NCI-H2081 treated with DMSO at 0.1 percent for 48 hours (cell line): ENCODE measurements at regions not wholly inside any gene's neighbourhood (a gene's known extent, or its start where the extent isn't known, plus 50 kb on each side); places are given as distances from the start of the nearest gene placed in this dataset.
"Not testable (repeated sequence)": the region's sequence is repeated elsewhere in the genome, so short reads cannot be mapped to it uniquely, and the experiment has no call there.

ENCODE experiments used
- DNase-seq: peaks from one replicate; lab custom pipeline; 2025; lab: John Stamatoyannopoulos, UW

DNA sequence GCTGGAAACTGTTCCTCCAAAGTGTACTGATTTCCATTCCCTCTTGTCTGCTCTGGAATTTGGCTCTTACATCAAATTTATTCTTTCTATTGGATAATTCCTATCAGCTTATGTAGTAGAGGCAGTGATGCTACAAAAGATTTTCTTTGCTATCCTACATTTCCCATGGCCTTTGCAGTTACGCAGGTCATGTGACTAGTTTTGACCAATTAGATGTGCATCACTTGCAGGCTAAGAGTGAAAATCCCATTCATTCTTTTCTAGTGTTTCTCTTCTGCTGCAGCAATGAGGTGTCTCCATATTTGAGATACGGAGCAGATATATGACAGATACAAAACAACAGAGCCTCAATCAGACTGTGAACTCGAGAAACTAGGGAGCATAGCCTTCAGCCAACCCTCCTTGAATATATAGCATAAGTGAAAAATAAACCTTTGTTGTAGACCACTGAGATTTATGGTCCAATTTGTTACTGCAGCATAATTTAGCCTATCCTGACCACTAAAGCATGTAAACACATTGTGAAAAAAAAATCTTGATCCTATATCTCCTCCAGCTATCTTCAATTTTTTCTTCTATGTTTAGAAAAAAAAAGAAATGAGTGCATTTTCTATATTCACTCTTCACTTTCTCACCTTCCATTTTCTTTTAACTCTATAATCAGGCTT is 102.0 kb downstream of the HNMT start:
- DNase-seq = no peak

DNA sequence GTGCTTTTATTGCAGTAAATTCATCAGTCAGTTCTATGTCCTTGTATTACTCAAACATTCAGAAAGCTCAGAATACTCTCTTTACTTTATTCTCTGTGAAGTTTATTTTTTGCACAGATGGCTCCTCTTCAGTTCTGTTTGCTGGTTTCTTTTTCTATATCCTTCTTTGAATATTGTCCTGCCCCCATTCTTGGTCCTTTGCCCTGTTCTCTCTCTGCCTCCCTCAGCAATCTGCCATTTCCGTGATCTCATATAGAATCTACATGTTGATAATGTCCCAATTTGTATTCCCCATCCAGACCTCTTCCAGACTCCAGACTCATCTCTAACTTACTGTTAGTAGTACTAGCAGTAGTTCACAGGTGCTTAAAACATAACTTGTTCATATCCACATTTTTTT is 102.6 kb downstream of the HNMT start:
- DNase-seq = no peak

DNA sequence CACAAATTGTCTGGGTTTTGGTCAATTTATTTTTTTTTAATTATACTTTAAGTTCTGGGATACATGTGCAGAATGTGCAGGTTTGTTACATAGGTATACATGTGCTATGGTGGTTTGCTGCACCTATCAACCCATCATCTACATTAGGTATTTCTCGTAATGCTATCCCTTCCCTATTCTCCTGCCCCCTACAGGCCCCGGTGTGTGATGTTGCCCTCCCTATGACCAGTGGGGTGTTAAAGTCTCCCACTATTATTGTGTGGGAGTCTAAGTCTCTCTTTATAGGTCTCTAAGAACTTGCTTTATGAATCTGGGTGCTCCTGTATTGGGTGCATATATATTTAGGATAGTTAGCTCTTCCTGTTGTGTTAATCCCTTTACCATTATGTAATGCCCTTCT is 104.4 kb downstream of the HNMT start:
- DNase-seq = not testable (repeated sequence)

DNA sequence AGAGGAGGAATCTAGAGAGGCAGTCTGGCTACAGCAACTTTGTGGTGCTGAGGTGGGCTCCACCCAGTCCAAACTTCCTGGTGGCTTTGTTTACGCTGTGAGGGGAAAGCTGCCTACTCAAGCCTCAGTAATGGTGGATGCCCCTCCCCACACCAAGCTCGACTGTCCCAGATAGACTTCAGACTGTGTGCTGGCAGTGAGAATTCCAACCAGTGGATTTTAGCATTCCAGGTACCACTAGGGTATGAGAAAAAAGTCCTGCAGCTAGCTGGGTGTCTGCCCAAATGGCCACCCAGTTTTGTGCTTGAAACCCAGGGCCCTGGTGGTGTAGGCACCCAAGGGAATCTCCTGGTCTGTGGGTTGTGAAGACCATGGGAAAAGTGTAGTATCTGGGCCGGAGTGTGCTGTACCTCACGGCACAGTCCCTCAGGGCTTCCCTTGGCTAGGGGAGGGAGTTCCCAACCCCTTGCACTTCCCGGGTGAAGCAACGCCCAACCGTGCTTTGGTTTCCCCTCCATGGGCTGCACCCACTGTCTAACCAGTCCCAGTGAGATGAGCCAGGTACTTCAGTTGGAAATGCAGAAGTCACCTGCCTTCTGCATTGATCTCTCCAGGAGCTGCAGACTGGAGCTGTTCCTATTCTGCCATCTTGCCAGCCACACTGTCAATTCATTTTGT is 106.9 kb downstream of the HNMT start:
- DNase-seq = not testable (repeated sequence)

DNA sequence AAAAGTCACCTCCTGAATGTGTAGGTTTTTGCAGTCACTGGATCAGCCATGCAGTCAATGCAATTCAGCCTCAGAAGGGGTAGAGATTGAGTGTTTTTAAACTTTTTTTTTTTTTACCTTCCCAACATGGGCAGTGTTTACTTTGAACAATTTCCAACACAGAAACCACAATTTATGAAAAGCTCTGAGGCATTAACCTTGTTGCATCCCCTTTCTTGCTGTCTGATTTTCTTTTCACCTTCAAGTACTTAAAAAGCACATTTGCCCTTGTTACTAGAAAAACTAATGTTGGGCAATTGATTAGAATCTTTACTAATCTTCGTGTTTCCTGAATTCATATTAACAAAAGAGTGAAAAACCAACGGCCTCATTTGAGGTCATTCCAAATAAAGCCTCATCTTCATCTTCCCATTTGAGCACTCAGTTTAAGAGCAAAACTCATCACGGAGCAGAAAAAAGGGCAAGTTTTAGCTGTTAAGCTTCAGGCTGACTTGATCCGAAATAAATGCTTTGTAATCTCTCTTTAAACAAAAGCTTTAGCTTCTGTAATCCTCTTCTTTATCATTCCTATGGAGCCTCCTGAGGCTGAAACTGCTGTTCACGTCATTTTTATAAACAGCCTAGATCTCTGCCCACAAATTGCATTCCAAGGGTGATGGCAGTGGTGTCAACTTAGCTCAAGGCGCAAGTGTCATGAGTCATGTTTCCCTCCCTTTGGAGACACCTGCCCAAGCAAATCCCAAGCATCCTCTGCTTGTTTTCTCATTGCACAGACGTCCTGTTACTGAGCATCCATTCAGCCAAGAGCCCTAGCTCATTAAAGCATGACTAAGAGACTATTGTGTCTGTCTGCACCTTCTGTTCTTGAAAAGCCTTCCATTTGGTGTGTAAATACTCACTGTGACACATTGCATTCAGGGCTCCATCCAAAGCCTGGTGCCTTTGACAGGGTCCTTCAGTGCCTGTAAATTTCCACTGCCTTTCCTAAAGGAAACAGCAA is 107.7 kb downstream of the HNMT start:
- no peak for DNase-seq

DNA sequence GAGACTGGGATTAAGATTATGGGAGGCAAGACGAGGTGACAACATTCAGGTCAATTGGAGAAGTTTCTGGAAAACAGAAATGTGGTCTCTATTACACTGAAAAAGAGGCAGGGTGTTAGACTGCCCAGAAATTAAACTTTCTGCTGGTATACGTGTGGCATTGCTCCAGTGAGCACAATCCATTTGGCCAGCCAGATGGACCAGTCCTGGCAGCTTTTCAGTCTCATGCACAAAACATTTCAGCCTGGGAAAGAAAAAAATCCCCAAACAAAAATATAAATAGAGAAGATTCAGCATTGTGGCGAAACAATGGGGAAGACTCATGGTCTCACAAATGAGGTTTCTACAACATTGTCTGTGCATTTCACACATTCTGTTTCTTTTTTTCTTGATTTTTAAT is 113.9 kb downstream of the HNMT start:
- DNase-seq = no peak

DNA sequence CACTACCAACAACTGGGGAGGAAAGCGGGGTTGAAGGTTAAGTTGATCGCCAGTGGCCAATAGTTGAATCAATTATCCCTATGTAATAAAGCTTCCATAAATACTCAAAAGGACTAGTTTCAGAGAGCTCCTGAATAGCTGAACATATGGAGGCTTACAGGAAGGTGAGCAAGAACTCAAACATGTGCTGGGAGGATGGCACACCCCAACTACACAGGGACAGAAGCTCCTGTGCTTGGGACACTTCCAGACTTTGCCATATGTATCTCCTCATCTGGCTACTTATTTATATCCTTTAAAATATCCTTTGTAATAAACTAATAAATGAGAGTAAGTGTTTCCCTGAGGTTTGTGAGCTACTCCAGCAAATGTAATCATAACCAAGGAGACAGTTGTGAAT is 115.7 kb downstream of the HNMT start:
- DNase-seq = no peak

DNA sequence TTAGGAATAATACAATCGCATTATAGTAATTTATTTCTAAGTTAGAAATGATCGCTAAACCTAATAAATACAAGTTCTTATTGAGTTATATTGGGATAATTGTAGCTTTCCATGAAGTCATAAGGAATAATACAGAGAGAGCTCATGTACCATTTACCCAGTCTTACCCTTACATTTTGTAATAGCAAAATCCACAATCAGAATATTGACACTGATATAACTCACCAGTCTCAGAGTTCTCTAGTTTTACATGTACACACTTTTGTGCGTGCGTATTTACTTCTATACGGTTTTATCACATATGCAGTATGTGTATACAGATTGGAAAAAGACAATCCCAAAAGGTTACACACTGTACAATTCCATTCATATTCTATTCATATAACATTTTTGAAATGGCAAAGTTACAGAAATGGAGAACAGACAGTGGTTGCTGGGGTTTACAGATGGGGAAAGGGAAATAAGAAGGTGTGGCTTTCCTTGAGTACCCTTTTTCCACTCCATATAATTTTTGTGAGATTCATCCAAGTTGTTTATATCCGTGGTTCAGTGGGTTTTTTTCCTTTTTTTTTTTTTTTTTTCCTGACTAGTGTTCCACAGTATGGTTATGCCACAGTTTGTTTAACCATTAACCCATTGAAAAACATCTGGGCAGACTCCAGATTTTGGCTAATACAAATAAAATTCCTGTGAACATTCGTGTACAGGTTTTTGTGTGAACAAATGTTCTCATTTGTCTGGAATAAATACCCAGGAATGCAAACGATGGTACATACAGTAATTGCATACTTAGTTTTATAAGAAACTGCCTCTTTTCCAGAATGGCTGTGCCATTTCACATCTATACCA is 117.2 kb downstream of the HNMT start:
- DNase-seq = no peak

DNA sequence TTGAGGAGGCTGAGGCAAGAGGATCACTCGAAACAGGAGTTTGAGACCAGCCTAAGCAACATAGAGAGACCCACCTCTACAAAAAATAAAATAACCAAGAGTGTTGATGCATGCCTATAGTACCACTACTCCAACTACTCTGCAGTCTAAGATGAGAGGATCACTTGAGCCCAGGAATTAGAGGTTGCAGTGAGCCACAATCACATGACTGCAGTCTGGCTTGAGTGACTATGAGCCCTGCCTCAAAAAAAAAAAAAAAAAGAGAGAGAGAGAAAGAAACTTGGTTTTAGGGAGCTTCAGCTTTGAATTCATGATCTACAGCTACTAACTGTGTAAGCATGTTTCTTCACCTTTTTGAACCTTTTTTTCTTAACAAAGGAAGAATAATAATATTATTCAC is 119.9 kb downstream of the HNMT start:
- DNase-seq = no peak

DNA sequence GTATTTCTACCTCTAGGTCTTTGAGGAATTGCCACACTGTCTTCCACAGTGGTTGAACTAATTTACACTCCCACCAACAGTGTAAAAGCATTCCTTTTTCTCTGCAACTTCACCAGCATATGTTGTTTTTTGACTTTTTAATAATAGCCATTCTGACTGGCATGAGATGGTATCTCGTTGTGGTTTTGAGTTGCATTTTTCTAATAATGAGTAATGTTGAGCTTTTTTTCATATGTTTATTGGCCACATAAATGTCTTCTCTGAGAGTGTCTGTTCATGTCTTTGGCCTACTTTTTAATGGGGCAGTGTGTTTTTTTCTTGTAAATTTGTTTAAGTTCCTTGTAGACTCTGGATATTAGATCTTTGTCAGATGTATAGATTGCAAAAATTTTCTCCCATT is 121.2 kb downstream of the HNMT start:
- DNase-seq = not testable (repeated sequence)

DNA sequence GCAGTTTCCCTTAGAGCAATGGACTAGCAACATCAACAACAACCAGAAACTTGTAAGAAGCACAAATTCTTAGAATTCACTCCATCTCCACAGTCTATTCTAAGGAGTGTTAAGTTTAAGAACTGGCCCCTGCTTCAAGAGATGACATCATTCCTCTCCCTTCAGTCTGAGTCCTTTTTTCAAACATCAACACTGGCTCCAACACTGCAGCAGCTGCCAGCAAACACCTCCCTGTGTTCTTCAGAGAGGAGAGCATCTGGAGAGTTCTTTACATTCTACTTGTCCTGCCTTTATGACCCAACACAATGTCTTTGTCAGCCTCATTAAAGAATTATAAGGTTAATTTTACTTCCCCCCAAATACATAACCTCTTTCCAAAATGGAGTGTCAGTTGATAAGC is 122.3 kb downstream of the HNMT start:
- DNase-seq = no peak

DNA sequence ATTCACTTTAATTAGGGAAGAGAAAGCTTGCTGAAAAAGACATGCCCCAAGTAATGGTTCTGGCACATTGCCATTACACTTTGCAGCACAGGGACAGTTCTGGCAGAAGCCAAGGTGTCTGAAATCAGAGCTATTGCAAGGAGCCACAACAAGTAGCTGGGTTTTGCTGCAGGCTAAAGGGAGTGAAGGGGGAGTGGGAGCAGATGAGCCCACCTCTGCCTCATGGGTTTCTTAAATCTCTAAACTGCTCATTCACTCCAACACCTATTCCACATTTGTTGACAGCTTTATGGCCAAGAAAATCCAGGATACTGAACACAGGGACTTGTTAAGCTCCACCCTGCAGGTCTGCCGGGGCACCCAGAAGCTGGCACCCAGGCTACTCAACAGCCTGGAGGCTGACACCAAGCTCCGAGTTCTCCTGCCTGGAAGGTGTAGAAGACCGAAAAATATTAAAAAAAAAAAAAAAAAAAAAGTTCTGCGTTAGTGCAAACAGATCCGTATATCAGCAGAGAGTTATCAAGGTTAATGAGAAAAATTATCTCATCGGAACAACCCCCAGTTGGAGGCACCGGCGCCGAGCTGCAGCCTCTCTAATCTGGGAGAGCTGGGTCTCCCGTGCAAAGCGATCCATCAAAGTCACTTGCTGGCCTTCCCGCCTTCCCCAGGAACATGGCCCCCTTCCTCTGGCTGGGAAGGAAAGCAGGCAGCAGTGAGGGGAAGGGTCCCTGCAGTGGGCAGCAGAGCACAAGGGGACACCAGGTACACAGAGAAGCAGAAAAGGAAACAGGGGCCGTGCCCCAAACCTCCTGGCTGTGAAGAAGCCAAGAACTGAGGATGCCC is 123.7 kb downstream of the HNMT start:
- no peak for DNase-seq

DNA sequence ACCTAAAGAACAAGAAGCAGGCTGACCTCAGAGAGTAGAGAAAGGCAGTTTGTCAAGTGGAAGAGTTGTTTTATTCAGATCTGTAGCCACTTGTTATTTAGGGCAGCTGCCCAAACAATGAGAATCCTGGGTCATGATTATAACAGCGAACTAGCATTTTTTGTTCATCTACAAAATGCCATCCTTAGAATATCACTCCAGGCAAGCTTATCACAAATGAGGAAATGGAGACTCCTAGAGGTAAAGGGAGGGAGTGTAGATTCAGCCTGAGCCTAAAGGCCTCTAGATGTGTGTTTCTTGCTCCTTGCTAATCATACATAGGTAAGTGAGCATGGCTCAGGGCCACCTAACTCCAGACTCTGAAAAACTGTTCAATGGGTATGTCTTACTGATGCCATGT is 126.1 kb downstream of the HNMT start:
- DNase-seq = no peak

DNA sequence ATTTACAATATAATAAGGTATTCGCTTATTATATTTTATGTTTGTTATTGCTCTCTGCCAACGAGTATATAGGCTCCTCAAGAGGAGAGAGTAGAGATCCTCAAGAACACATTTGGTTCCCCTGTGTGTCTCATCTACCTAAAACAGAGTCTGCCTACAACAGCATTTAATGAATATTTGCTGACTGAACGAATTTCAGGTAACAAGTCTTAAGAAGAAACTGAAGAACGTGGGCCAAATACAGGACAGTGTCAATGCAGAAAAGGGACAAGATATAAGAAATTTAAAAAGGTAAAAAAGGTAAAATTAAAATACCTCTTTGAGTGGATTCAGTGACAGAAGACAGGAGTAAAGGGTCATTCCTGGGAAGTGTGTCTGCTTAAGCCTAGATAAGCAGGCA is 129.2 kb downstream of the HNMT start:
- no peak for DNase-seq

DNA sequence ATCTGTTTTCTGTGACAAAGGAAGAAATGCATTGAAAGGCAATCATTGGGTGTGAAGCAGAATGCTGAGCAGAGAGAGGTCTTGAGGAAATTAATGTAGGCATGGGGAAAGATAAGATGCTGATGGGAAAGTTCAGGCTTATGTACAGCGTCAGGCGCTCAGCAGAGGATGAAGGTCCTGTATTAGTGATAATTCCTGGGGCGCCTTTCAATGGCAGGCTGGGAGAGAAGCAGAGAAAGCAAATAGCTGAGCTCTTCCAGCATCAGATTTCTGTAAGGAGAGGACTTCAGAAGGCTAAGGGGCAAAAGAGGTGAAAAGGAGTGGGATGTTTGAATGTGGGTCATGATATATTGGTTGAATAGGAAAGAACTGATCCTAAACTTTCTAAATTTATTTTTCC is 129.8 kb downstream of the HNMT start:
- no peak for DNase-seq

DNA sequence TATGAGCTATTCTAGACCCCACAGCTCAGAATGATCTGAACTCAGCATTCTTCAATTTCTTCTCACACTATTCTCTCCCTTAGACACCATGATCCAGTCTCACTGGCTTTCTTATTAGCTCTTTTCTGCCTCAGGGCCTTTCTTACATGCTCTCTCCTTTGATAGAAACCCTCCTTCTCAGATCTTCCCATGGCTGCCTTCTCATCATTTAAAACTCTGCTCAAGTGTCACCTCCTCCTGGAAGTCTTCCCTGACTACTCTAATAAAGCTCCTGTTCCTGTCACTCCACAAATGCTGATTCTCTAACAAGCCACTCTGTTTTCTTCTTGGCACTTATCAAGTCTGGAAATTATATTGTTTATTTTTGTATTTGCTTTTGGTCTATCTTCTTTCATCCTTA is 131.1 kb downstream of the HNMT start:
- no peak for DNase-seq

DNA sequence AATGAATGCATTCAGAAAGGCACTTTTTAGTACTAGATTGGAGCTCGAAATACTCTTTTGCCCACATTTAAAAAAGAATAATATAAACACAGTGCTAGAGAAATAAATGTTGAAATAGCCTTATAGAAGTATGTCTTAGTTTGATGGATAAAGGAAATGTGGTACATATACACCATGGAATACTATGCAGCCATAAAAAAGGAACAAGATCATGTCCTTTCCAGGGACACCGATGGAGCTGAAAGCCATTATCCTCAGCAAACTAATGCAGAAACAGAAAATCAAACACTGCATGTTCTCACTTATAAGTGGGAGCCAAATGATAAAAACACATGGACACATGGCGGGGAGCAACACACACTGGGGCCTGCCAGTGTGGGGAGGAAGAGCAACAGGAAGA is 135.0 kb downstream of the HNMT start:
- not testable (repeated sequence) for DNase-seq

DNA sequence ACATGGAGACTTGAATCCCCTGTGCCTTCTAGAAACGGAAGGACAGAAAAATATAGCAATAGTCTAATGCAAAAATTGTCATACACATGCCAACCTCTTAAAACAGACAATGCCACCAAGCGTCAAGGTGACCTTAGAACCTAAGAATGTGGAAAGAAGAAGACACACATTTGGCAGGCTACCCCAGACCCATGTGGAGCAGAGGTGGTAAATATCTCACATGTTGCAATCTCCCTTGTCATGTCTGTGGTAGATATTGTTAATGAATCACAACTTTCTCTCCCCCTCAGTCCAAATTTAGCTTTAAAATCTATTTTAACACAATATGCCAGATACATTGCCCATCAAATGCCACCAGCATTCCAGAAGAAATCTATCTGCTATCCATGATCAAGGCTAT is 137.4 kb downstream of the HNMT start:
- no peak for DNase-seq

DNA sequence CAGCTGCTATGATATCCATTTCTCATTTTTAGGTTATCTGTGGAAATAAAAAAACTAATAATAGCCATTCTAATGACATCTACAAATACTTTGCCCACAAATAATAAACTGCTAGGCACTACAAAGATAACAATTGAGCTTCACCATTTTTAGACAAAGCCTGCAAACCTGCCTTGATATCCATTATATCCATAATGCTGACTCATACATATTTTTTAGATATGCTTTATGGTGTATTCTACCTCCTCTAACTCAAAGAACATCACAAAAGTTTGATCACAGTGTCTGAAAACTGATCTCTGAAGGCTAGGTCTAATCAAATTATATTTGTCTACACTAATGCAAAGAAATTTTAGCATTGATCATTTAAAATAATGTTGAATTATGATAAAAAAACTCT is 138.4 kb downstream of the HNMT start:
- DNase-seq = no peak

DNA sequence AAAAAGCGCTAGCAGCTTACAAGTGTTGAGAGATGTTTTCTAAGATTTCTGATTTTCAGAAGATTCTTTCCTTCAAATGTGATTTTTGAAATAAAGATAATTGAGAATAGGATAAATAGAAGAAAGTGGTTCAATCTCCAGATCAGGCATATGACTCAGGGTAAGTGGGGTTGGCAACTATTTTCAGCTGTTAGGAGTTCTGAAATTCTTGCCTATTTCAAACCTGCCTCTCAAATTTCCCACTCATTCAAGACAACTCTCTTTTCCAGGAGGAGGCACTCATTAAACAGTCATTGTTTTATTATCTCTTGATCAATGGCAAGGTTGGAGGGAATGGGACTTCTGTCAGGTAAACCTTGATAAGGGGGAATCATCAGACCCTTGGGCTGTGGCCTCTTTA is 138.9 kb downstream of the HNMT start:
- no peak for DNase-seq

DNA sequence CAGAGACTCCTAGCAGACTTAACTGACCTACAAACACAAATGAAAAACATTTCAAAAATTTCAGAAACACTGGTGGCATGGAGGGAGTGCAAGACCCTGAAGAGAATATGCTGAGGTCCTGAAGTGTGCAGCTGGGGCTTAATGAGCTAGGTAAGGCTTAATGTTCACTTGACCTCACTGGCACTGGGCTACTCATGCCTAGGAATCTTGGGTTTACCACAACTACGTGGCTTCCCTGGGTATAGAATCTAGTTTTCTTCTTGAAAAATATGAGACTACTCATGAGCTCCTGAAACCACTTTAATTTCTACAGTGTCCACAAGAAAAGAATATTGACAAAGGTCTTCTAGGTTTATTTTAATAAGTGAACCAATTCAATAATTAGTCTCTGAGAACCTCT is 139.8 kb downstream of the HNMT start:
- no peak for DNase-seq
